SU-DHL-6 (cell line): ENCODE measurements at regions not wholly inside any gene's neighbourhood (a gene's known extent, or its start where the extent isn't known, plus 50 kb on each side); places are given as distances from the start of the nearest gene placed in this dataset.

Source experiments
- H2AFZ ChIP-seq: fragments of 200-600 bp; sonication (generic); 2 replicates; pipeline ENCODE4 v1.6.1; 2014; ENCODE audit warnings: low read depth, mild to moderate bottlenecking, moderate library complexity, mixed read lengths, antibody characterized with exemption, low read length; ENCODE audit not compliant: severe bottlenecking
- H3F3A ChIP-seq: fragments of 200-600 bp; shearing (Covaris generic); 2 replicates; pipeline ENCODE4 v1.6.0; 2016; ENCODE audit warnings: antibody characterized with exemption, mild to moderate bottlenecking; ENCODE audit not compliant: insufficient read depth
- H3K27ac ChIP-seq: fragments of 200-600 bp; sonication (generic); 2 replicates; pipeline ENCODE4 v1.5.1; 2016; ENCODE audit warnings: low read depth, mild to moderate bottlenecking, low read length, moderate library complexity, mixed read lengths
- H3K27me3 ChIP-seq: fragments of 200-600 bp; sonication (generic), shearing (Covaris generic); 2 replicates; pipeline ENCODE4 v1.6.0; 2014; ENCODE audit warnings: mild to moderate bottlenecking, low read length
- H3K36me3 ChIP-seq: fragments of 200-600 bp; sonication (generic); 2 replicates; pipeline ENCODE4 v1.6.1; 2014; ENCODE audit warnings: mild to moderate bottlenecking, low read length, mixed read lengths
- H3K4me2 ChIP-seq: fragments of 300-600, 200-600 bp; shearing (Covaris generic), sonication (generic); 2 replicates; pipeline ENCODE4 v1.6.0; 2014; ENCODE audit warnings: low read length, low read depth, mild to moderate bottlenecking; ENCODE audit not compliant: poor library complexity, severe bottlenecking
- H3K4me3 ChIP-seq: fragments of 200-600 bp; sonication (generic); 2 replicates; pipeline ENCODE4 v1.5.1; 2014; ENCODE audit warnings: antibody characterized with exemption, low read length, mild to moderate bottlenecking, mixed read lengths; ENCODE audit not compliant: insufficient read depth, poor library complexity, severe bottlenecking
- H3K79me2 ChIP-seq: fragments of 200-600 bp; sonication (generic); 2 replicates; pipeline ENCODE4 v1.6.1; 2014; ENCODE audit warnings: mild to moderate bottlenecking, low read length, moderate library complexity; ENCODE audit not compliant: insufficient read depth
- H3K9ac ChIP-seq: fragments of 200-600 bp; sonication (generic); 2 replicates; pipeline ENCODE4 v1.7.0; 2014; ENCODE audit warnings: mild to moderate bottlenecking, low read length
- H3K9me2 ChIP-seq: fragments of 200-600 bp; sonication (generic); replicated peaks from 2 replicates; pipeline ENCODE4 v1.6.1; 2014; ENCODE audit warnings: low read length; ENCODE audit not compliant: insufficient read depth
- H3K9me3 ChIP-seq: fragments of 200-600 bp; sonication (generic); 2 replicates; pipeline ENCODE4 v1.6.1; 2014; ENCODE audit warnings: low read length, mixed read lengths; ENCODE audit not compliant: insufficient read depth
- H4K20me1 ChIP-seq: fragments of 200-600 bp; sonication (generic); 2 replicates; pipeline ENCODE4 v1.6.1; 2014; ENCODE audit warnings: low read depth, mild to moderate bottlenecking, antibody characterized with exemption, low read length, moderate library complexity, mixed read lengths
- EZH2phosphoT487 ChIP-seq: fragments of 200-600 bp; sonication (generic), shearing (Covaris generic); conservative IDR thresholded peaks from 2 replicates; pipeline ENCODE4 v1.6.1; 2018; ENCODE audit warnings: mild to moderate bottlenecking, antibody characterized with exemption, low read length, moderate library complexity, mixed read lengths
- TF ChIP-seq, protein P1 (sequence below): fragments of 200-600 bp; sonication (generic); IDR thresholded peaks from one replicate; pipeline ENCODE4 v1.5.1; 2017; ENCODE audit warnings: antibody characterized with exemption, mild to moderate bottlenecking, low read length, moderate library complexity; ENCODE audit not compliant: insufficient read depth, poor library complexity, severe bottlenecking

DNA sequence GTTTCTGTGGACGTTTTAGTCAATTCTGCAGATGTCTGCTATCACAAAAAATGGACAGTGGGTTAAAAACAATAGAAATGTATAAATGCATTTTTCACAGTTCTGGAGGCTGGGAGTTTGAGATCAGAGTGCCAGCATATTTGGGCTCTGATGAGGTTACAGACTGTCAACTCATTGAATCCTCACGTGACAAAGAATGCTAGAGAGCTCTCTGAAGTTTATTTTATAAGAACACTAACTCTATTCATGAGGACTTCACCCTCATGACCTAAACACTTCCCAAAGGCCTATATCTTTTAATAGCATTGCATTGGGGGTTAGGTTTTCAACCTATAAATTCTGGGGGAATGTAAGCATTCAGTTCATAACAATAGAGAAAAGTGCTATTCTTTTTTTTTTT lies 182.6 kb upstream of the SLITRK3 start:
- no peak for TF ChIP-seq EZH2phosphoT487
- TF ChIP-seq, protein P1, sequence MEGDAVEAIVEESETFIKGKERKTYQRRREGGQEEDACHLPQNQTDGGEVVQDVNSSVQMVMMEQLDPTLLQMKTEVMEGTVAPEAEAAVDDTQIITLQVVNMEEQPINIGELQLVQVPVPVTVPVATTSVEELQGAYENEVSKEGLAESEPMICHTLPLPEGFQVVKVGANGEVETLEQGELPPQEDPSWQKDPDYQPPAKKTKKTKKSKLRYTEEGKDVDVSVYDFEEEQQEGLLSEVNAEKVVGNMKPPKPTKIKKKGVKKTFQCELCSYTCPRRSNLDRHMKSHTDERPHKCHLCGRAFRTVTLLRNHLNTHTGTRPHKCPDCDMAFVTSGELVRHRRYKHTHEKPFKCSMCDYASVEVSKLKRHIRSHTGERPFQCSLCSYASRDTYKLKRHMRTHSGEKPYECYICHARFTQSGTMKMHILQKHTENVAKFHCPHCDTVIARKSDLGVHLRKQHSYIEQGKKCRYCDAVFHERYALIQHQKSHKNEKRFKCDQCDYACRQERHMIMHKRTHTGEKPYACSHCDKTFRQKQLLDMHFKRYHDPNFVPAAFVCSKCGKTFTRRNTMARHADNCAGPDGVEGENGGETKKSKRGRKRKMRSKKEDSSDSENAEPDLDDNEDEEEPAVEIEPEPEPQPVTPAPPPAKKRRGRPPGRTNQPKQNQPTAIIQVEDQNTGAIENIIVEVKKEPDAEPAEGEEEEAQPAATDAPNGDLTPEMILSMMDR, result no peak
- Histone ChIP-seq H3K36me3 (no peaks in the 10 kb centered on the region), H3K79me2 (no peaks in the 10 kb centered on the region), H3F3A (no peaks in the 10 kb centered on the region), H3K4me3 (no peak overlapping the region), H2AFZ (peak overlapping the region; percentile 36), H3K4me2 (no peak overlapping the region), H4K20me1 (no peaks in the 10 kb centered on the region), H3K9me3 (no peaks in the 10 kb centered on the region), H3K9me2 (no peaks in the 10 kb centered on the region), H3K27ac (no peak overlapping the region), H3K27me3 (no peaks in the 10 kb centered on the region), H3K9ac (no peak overlapping the region)

DNA sequence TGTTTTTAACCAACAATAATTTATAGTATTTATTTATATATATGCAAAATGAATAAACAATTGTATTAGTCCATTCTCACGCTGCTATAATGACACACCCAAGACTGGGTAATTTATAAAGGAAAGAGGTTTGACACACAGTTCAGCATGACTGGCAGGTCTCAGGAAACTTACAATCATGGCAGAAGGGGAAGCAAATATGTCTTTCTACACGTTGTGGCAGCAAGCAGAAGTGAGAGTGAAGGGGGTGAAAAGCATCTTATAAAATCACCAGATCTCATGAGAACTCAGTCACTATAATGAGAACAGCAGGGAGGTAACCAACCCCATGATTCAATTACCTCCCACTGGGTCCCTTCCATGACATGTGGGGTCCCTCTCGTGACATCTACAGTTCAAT lies 162.8 kb upstream of the SLITRK3 start:
- Histone ChIP-seq H3K4me3 (no peak overlapping the region), H4K20me1 (no peaks in the 10 kb centered on the region), H3K79me2 (no peaks in the 10 kb centered on the region), H3K9ac (no peak overlapping the region), H3K27me3 (no peaks in the 10 kb centered on the region), H3K4me2 (no peak overlapping the region), H3K9me2 (no peaks in the 10 kb centered on the region), H3F3A (no peaks in the 10 kb centered on the region), H3K9me3 (no peaks in the 10 kb centered on the region), H3K27ac (no peak overlapping the region), H2AFZ (peak overlapping the region; percentile 51), H3K36me3 (no peaks in the 10 kb centered on the region)
- TF ChIP-seq EZH2phosphoT487, result no peak
- TF ChIP-seq, protein P1, result no peak

DNA sequence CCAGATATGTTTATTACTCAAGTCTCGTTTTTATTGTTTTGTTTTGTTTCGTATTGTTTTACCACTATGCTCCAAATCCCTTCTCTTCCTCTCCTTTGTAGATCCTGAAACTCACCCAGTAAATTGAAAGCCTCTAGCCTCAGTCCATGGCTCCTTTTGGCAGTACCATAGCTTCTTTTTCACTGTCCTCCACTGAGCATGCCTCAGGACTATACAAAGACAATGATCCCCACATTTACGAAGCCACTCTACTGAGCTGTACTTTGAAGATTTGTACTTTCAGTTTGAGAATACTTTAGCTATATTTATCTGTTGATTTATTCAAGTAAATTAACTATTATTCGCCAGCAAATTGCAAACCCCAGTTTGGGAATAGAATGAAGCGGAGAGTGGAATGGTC lies 159.1 kb upstream of the SLITRK3 start:
- no peaks in the 10 kb centered on the region for H3K79me2 ChIP-seq
- TF ChIP-seq EZH2phosphoT487, result no peak
- TF ChIP-seq, protein P1, result no peak
- H3K4me2 ChIP-seq, result no peak overlapping the region
- H3K27ac ChIP-seq, result no peak overlapping the region
- no peaks in the 10 kb centered on the region for H3K36me3 ChIP-seq
- H3K27me3 ChIP-seq, result no peaks in the 10 kb centered on the region
- H3K4me3 ChIP-seq, result no peak overlapping the region
- H2AFZ ChIP-seq, result peak overlapping the region; percentile 62
- no peaks in the 10 kb centered on the region for H3K9me2 ChIP-seq
- no peaks in the 10 kb centered on the region for H3F3A ChIP-seq
- no peaks in the 10 kb centered on the region for H4K20me1 ChIP-seq
- no peaks in the 10 kb centered on the region for H3K9me3 ChIP-seq
- no peak overlapping the region for H3K9ac ChIP-seq

DNA sequence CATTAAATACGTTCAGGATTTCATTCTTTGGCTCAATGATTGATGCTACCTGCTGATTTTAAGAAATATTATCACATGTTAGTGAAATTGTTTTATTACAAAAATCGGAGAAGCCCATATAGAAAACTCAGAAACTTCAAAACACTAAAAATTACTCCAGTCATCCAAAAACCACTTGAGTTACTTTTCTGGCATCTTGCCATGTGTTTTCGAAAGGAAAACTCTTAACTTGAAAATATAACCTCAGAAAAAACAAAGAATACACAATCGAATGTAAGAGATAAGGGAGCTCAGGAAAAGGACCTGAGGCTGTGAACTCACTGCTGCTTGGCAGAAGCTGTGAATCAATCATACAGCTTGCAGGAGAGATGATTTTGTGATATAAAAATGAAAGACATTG lies 151.3 kb upstream of the SLITRK3 start:
- Histone ChIP-seq H3K4me3 (no peak overlapping the region), H3K79me2 (no peaks in the 10 kb centered on the region), H3K4me2 (no peak overlapping the region), H3F3A (no peaks in the 10 kb centered on the region; the same call in 1 of the 2 replicates), H3K27ac (no peak overlapping the region), H3K9me3 (no peaks in the 10 kb centered on the region), H3K9ac (no peak overlapping the region), H3K9me2 (no peaks in the 10 kb centered on the region), H4K20me1 (no peaks in the 10 kb centered on the region), H3K36me3 (no peaks in the 10 kb centered on the region), H3K27me3 (no peaks in the 10 kb centered on the region), H2AFZ (peak overlapping the region; percentile 64)
- TF ChIP-seq EZH2phosphoT487, result no peak
- TF ChIP-seq, protein P1, result no peak
